Coronary artery (tissue), 2 donors: ENCODE measurements at regions not wholly inside any gene's neighbourhood (a gene's known extent, or its start where the extent isn't known, plus 50 kb on each side); places are given as distances from the start of the nearest gene placed in this dataset.
A peak's percentile ranks its signal among the peaks of the same experiment; 100 is the strongest.

Experiments
- DNase-seq: peaks from one replicate; pipeline ENCODE4 v3.0.0-alpha.2; 2017; ENCODE audit warnings: low spot score
- H3K27ac ChIP-seq, 2 donors: fragments of 200-600 bp; sonication (generic); one replicate each; pipeline ENCODE4 v1.5.1; 2016 to 2019
- H3K4me3 ChIP-seq: fragments of 200-600 bp; sonication (generic); 2 replicates; pipeline ENCODE4 v1.5.1; 2016; ENCODE audit warnings: mild to moderate bottlenecking, moderate library complexity
- CTCF ChIP-seq: fragments of 200-600 bp; sonication (generic); IDR thresholded peaks from one replicate; pipeline ENCODE4 v1.5.1; 2019; ENCODE audit warnings: antibody characterized with exemption

GRCh38 chr10:29736366-29737073, 101.7 kb upstream of the SVIL start:
- H3K4me3 ChIP-seq = peak overlapping the region; percentile 86
- H3K27ac ChIP-seq = peak overlapping the region; percentile 96 to 97
- DNase-seq = peak; percentile 85
- TF ChIP-seq CTCF = no peak

- H3K27ac ChIP-seq = peak overlapping the region; percentile 96 to 97
- peak; percentile 86 for TF ChIP-seq CTCF
- peak overlapping the region; percentile 86 for H3K4me3 ChIP-seq
- peak; percentile 96 for DNase-seq
These were observed 101.0 kb upstream of the SVIL start for GRCh38 chr10:29735628-29736365.

DNA sequence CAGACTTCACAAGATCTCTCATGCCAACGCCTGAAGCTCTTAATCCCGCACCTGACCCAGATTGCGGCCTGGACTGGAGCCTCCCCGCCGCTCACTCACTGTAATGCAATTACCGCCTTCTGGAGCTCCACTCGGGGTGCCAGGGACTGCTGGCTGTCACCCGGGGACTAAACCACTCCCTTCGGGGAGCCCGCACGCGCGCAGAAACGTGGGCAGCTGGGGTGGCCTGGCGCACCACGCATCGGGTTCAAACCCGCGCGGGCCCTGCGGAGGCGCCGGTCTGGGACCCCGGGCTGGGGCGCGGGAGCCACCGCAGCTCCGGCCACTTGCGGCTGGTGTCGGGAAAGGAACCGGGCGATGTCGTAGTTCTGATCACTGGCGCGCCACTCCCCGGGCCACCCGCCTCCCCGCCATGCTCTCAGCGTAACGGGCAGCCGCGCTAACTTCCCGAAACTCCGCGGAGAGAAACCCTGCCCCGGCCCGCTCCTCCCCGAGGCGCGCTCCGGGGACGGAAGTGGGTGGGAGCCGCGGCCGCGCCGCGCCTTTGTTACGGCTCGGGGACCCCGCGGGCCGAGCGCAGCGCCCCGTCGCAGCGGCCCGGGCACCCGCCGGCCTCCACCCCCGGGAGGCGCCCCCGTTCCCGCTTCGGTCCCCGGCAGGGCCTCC, 100.3 kb upstream of the SVIL start:
- peak; percentile 81 for DNase-seq

DNA sequence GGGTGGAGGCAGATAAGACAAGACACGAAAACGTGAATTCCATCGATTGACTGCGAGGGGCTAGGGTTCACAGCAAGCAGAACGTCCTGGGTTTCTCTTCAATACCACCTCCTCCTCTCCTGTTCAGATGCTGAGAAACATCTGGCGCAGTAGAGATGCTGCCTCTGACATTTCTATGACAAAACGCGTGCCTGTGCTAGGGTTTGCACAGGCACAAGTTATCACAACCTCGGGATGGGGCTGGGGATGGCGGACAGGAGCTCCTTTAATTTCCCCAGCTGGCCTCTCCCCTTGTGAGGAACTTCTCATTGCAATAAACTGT, 99.8 kb upstream of the SVIL start:
- TF ChIP-seq CTCF = no peak
- Histone ChIP-seq H3K4me3 (peak overlapping the region; percentile 86), H3K27ac (peak overlapping the region; percentile 96 to 97)
- no peak for DNase-seq

More for the DNA sequence above, 100.3 kb upstream of the SVIL start:
- TF ChIP-seq CTCF = no peak
- peak overlapping the region; percentile 86 for H3K4me3 ChIP-seq
- H3K27ac ChIP-seq = peak overlapping the region; percentile 96 to 97

- no peak for DNase-seq
- Histone ChIP-seq H3K27ac (peak overlapping the region; percentile 96 to 97), H3K4me3 (peak overlapping the region; percentile 86)
- TF ChIP-seq CTCF = no peak
These were observed 98.6 kb upstream of the SVIL start for GRCh38 chr10:29733323-29733722.

- H3K27ac ChIP-seq = peak overlapping the region; percentile 96 to 97
- DNase-seq = no peak
- peak overlapping the region; percentile 86 for H3K4me3 ChIP-seq
- no peak for TF ChIP-seq CTCF
These were observed 98.1 kb upstream of the SVIL start for GRCh38 chr10:29732918-29733317.
